ENCODE measurements at regions not wholly inside any gene's neighbourhood (a gene's known extent, or its start where the extent isn't known, plus 50 kb on each side); places are given as distances from the start of the nearest gene placed in this dataset.

GRCh38 chr1:30043256-30043655 is 680.1 kb downstream of the MATN1 start:
- 82 to 90% methylated on average over 2 of the region's 2 CpGs for WGBS, 2 donors
- ATAC-seq (ENCODE audit: insufficient read depth, low FRiP score) (no peak), DNase-seq (no peak)
- H3K27me3 ChIP-seq (ENCODE audit: control insufficient read depth in 3 of 3, insufficient read depth in 3 of 3, low read length in 2 of 3) = no peaks in the 10 kb centered on the region
- no peaks in the 10 kb centered on the region for H3K36me3 ChIP-seq (ENCODE audit: control insufficient read depth in 4 of 4, insufficient read depth in 4 of 4, low read length in 4 of 4)
- peaks cover 0 to 13% (median 0%) of the 10 kb centered on the region in 4 donors for H3K9me3 ChIP-seq (ENCODE audit: control insufficient read depth in 4 of 4, insufficient read depth in 3 of 4, low read length in 3 of 4)
- no peak overlapping the region for H3K4me3 ChIP-seq
- TF ChIP-seq CTCF (IDR thresholded peaks at IDR 0.05; ENCODE audit: control extremely low read depth, extremely low read depth) = no peak
- H3K9ac ChIP-seq (ENCODE audit: insufficient read depth in 1 of 2, low read length in 2 of 2) = no peak overlapping the region
- no peak overlapping the region for H3K27ac ChIP-seq (ENCODE audit: low read depth in 1 of 2, low read length in 1 of 2)
- H3K4me1 ChIP-seq (ENCODE audit: control insufficient read depth in 5 of 5, insufficient read depth in 5 of 5, low read length in 5 of 5) = no peaks in the 10 kb centered on the region

GRCh38 chr1:30042438-30043147 is 680.8 kb downstream of the MATN1 start:
- DNase-seq (no peak), ATAC-seq (ENCODE audit: insufficient read depth, low FRiP score) (no peak)
- H3K27ac ChIP-seq (ENCODE audit: low read depth in 1 of 2, low read length in 1 of 2) = no peak overlapping the region
- TF ChIP-seq CTCF (IDR thresholded peaks at IDR 0.05; ENCODE audit: control extremely low read depth, extremely low read depth) = no peak
- H3K9ac ChIP-seq (ENCODE audit: insufficient read depth in 1 of 2, low read length in 2 of 2) = no peak overlapping the region
- peaks cover 0 to 13% (median 0%) of the 10 kb centered on the region in 4 donors for H3K9me3 ChIP-seq (ENCODE audit: control insufficient read depth in 4 of 4, insufficient read depth in 3 of 4, low read length in 3 of 4)
- H3K4me1 ChIP-seq (ENCODE audit: control insufficient read depth in 5 of 5, insufficient read depth in 5 of 5, low read length in 5 of 5) = no peaks in the 10 kb centered on the region
- no peaks in the 10 kb centered on the region for H3K27me3 ChIP-seq (ENCODE audit: control insufficient read depth in 3 of 3, insufficient read depth in 3 of 3, low read length in 2 of 3)
- H3K36me3 ChIP-seq (ENCODE audit: control insufficient read depth in 4 of 4, insufficient read depth in 4 of 4, low read length in 4 of 4) = no peaks in the 10 kb centered on the region
- WGBS, 2 donors = 96 to 100% methylated on average over 2 of the region's 2 CpGs
- H3K4me3 ChIP-seq = no peak overlapping the region

GRCh38 chr1:30041741-30042437 is 681.5 kb downstream of the MATN1 start:
- 87 to 91% methylated on average over 8 of the region's 8 CpGs for WGBS, 2 donors
- no peak for DNase-seq
- no peak overlapping the region for H3K4me3 ChIP-seq

More at GRCh38 chr1:30041741-30042437, 681.5 kb downstream of the MATN1 start:
- Histone ChIP-seq H3K9me3 (ENCODE audit: control insufficient read depth in 4 of 4, insufficient read depth in 3 of 4, low read length in 3 of 4) (peaks cover 0 to 13% (median 0%) of the 10 kb centered on the region in 4 donors), H3K27ac (ENCODE audit: low read depth in 1 of 2, low read length in 1 of 2) (no peak overlapping the region), H3K27me3 (ENCODE audit: control insufficient read depth in 3 of 3, insufficient read depth in 3 of 3, low read length in 2 of 3) (no peaks in the 10 kb centered on the region), H3K36me3 (ENCODE audit: control insufficient read depth in 4 of 4, insufficient read depth in 4 of 4, low read length in 4 of 4) (no peaks in the 10 kb centered on the region), H3K9ac (ENCODE audit: insufficient read depth in 1 of 2, low read length in 2 of 2) (no peak overlapping the region), H3K4me1 (ENCODE audit: control insufficient read depth in 5 of 5, insufficient read depth in 5 of 5, low read length in 5 of 5) (no peaks in the 10 kb centered on the region)
- ATAC-seq (ENCODE audit: insufficient read depth, low FRiP score) = no peak
- TF ChIP-seq CTCF (IDR thresholded peaks at IDR 0.05; ENCODE audit: control extremely low read depth, extremely low read depth) = no peak
